Renal cortex interstitium (tissue), 11 donors: ENCODE measurements at regions not wholly inside any gene's neighbourhood (a gene's known extent, or its start where the extent isn't known, plus 50 kb on each side); places are given as distances from the start of the nearest gene placed in this dataset.
A peak's percentile ranks its signal among the peaks of the same experiment; 100 is the strongest.
"Not testable (repeated sequence)": the region's sequence is repeated elsewhere in the genome, so short reads cannot be mapped to it uniquely, and the experiment has no call there.

Source experiments
- DNase-seq, 11 donors: peaks; one replicate each; pipeline ENCODE4 v3.0.0-alpha.2; 2013; ENCODE audit warnings: low read depth in 9 of 11, low spot score in 4 of 11; ENCODE audit errors: extremely low read depth in 1 of 11

- DNase-seq, result no peak
These were observed 120.6 kb downstream of the BCHE start for GRCh38 chr3:165716592-165716991.

DNA sequence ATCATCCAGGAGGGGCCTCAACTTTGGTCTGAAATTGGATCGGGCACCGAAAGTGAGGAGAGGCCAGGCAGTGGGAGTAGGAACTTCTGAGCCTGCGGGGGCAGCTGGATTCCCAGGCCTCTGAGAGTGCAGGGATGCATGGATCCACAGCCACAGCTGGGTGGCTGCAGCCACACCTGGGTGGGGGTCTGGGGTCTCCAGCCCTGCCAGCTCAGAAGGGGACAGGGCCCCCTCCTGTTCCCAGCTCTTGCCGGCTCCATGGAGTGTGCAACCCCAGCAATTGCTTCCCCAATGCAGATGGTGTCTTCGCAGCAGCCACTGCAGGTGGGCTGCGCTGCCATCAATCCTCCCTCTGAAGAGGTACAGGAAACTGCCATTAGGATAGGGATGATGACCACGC is 123.7 kb downstream of the BCHE start:
- DNase-seq, result no peak

DNA sequence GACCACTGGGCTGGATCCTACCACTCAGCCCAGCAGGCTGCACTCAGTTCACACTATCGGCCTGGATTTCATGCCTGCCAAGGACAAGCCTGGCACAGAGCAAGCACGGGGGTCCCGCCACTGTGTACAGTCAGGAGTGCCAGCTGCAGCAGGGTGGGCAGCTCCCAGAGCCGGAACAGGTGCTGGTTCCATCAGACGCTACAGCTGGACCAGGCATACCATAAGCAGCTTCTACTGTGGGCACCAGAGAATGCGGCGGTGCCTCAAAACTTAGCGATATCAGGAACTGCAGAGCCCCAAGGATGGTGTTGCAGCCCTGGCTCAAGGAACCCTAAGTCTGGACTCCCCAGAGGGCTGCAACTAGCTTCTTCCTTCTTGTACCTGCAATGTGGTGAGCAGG is 124.8 kb downstream of the BCHE start:
- DNase-seq, result no peak

- no peak for DNase-seq
These were observed 139.3 kb downstream of the BCHE start for GRCh38 chr3:165697910-165698309.

DNA sequence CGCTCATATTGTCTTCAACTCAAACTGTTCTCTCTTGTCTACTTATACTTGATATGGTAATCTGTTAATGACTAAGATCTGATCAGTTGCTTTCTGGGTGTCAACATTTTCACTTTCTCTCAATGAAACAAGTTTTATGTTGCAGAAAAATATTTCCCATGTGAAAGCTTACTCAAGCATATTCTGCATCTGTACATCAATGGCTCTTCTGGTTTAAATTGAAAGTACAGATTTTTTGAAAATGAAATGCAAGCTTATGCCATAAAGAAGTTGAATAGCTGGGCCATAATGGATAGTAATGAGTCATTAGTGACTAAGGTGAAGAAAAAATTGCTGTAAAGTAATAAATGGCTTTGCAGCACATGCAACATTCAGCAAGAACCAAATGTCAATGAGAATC is 140.7 kb downstream of the BCHE start:
- no peak for DNase-seq

DNA sequence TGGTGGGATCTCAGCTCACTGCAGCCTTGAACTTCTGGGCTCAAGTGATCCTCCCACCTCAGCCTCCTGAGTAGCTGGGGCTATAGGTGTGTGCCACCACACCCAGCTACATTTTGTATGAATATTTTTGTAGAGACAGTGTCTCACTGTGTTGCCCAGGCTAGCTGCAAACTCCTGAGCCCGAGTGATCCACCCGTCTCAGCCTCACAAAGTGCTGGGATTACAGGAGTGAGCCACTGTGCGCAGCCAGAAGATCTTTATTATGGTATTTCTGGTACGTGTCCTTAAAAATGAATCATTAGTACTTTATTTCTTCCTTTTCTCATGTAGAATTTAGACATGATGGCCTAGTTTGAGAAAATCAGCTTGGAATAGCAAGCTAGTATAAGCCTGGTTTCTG is 153.3 kb downstream of the BCHE start:
- DNase-seq, result no peak

GRCh38 chr3:165682734-165683133 is 154.5 kb downstream of the BCHE start:
- no peak for DNase-seq

DNA sequence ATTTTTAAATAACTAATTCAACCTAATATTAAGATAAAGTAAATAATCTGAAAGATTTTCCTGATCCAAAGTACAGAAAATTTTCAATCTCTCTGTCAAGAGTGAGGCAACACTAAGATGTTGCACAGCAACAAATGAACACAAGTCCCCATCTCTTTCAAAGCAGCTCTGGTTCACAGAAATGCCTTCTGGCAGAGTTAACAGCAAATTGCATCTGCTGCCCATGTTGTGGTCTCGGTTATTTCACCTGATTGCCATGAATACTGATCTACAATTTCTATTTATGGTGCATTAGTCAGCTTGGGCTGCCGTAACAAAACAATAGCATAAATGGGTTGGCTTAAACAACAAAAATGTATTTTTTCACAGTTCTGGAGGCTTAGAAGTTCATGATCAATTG is 167.3 kb downstream of the BCHE start:
- DNase-seq, result no peak

DNA sequence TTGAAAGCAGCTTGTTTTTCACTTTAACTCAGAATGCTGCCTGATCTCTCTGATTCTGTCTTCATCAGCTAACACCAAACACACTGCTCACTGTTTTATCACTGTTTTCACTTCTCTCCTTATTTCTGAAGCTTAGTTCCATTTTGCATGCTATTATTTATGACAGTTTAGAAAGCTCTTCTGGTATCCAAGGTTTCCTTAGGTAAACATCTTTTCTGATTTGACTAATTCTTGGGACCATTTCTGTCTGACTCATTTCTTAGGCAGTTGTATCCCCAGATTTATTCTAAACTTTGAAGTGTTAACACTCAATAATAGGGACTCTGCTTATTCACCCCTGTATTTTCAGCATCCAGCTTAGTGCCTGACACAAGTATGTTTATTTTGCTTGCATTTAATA is 167.7 kb downstream of the BCHE start:
- DNase-seq, result no peak

GRCh38 chr3:165667676-165668075 is 169.5 kb downstream of the BCHE start:
- no peak for DNase-seq

DNA sequence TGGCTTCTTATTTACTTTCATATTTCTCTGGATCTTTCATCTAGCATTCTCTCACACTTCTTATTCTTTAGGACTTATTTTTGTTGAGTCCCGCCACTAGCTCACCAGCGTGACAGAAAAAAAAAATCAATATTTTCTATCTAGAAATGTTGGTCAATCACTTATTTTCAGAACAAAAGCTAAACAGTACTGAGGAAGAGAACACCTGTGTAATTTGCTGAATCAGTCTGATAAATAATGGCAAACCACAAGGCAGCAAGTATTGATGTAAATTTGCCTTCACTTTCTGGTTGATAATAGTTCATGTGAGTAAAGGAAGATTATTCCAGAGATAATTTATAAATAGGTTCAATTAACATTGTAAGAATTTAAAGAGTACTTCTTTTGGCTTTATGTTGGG is 179.2 kb downstream of the BCHE start:
- DNase-seq, result no peak

GRCh38 chr3:165653130-165653778 is 184.0 kb downstream of the BCHE start:
- no peak for DNase-seq

- not testable (repeated sequence) for DNase-seq
These were observed 187.9 kb downstream of the BCHE start for GRCh38 chr3:165649282-165649681.

GRCh38 chr3:165645191-165645590 is 192.0 kb downstream of the BCHE start:
- no peak for DNase-seq

DNA sequence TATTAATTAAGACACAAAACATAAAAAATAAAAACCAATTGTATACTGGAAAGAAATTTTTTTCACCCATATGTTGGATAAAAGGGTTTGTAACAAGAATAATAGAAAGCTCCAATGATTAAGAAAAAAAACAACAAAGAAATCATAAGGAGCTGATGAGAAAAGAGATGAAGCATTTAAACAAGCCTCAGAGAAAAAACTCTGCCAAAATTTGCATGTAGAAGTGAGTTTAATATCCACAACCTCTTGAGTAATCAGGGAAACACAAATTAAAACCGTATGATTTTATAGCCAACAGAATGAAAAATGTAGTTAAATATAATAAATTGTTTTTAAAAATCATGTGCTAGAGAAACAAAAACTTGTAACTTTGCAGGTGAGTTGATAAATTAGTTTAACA is 192.9 kb downstream of the BCHE start:
- no peak for DNase-seq

DNA sequence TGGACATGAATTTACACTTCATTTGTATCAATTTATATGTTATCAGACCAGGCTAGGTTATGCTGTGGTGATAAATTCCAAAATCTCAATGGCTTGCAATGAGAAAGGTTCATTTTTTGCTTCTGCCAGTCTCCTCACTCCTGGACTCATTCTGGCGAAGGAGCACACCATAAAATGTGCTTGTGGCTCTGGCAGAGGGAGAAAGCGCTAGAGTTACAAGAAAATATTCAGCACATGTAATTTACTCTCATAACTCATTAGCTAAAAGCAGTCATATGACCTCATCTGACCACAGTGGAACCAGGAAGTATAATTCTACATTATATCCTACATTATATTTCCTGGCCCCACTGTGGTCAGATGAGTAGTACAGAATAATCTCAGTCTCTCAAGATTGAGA is 193.8 kb downstream of the BCHE start:
- DNase-seq, result no peak

- DNase-seq, result peak in 6 of 11 donors; percentile 6 to 36 (median 18)
These were observed 194.3 kb downstream of the BCHE start for GRCh38 chr3:165642761-165643420.

GRCh38 chr3:165641569-165642310 is 195.5 kb downstream of the BCHE start:
- no peak for DNase-seq

DNA sequence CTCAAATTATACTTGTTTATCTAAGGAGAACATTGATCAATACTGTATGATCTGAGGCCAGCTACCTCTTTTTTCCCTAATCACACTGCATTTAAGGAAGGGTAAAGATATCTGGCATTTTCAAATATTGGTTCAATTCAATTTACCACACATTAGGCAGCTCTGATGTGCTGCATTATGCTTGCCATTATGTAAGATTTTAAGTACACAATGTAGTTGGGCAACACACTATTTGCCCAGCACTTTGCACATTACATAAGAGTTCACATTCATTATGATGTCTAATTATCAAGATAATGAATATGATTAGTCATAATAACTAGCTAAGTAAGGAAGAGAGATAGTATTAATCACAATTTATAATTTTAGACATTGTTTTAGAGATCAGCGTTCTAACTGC is 196.3 kb downstream of the BCHE start:
- DNase-seq, result no peak

DNA sequence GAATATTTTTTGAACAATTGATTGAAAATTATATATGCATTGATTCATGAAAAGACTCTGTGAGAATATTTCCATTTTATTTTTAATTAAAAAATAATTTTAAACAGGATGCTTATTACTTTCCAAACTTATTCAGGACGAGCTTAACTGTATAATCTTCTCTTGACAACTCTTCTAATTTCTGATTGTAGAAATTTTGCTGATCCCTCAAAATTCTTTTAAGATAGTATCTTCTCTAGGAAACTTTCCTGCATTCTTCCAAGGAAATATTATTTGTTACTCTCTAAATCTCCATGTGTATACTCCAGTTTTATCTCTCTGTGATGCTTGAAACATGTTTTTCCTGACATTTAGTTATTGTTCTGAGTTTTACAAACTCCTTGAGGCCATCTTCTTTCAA is 197.2 kb downstream of the BCHE start:
- DNase-seq, result no peak

- DNase-seq, result no peak
These were observed 199.2 kb downstream of the BCHE start for GRCh38 chr3:165638034-165638433.
